Muscle layer of duodenum (tissue), 2 donors: ENCODE measurements at regions not wholly inside any gene's neighbourhood (a gene's known extent, or its start where the extent isn't known, plus 50 kb on each side); places are given as distances from the start of the nearest gene placed in this dataset.

ENCODE experiments used
- H3K27ac ChIP-seq: one replicate; pipeline ENCODE4 v1.7.0; 2013; ENCODE audit warnings: mild to moderate bottlenecking, low read length
- H3K27me3 ChIP-seq: one replicate; pipeline ENCODE4 v1.7.0; 2013; ENCODE audit warnings: low read depth, mild to moderate bottlenecking, control low read depth, low read length
- H3K36me3 ChIP-seq, 2 donors: one replicate each; pipeline ENCODE4 v1.7.0; 2013; ENCODE audit warnings: low read length in 2 of 2, control low read depth in 1 of 2, mild to moderate bottlenecking in 1 of 2; ENCODE audit not compliant: insufficient read depth in 2 of 2, control insufficient read depth in 1 of 2
- H3K4me1 ChIP-seq, 2 donors: one replicate each; pipeline ENCODE4 v1.7.0; 2013; ENCODE audit warnings: low read length in 2 of 2, mild to moderate bottlenecking in 2 of 2, control low read depth in 1 of 2, moderate library complexity in 1 of 2; ENCODE audit not compliant: insufficient read depth in 2 of 2, control insufficient read depth in 1 of 2
- H3K4me3 ChIP-seq, 2 donors: one replicate each; pipeline ENCODE4 v1.7.0; 2013; ENCODE audit warnings: low read length in 2 of 2, low read depth in 1 of 2, mild to moderate bottlenecking in 1 of 2
- H3K9me3 ChIP-seq, 2 donors: one replicate each; pipeline ENCODE4 v1.7.0; 2013; ENCODE audit warnings: low read length in 2 of 2, control low read depth in 1 of 2, mild to moderate bottlenecking in 1 of 2; ENCODE audit not compliant: control insufficient read depth in 1 of 2
- donor health status: healthy.

DNA sequence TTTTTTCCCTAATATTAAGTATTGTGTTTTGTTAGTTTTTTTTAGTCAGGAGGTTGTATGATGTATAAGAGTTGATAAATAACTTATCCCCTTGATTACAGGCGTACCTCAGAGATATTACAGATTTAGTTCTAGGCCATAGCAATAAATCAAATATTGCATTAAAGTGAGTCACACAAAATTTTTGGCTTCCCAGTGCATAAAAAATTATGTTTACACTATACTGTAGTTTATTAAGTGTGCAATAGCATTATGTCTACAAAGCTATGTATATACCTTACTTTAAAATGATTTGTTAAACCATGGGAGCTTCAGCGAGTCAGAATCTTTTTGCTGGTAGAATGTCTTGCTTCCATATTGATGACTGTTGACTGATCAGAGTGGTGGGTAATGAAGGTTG is 1180.6 kb upstream of the CDH18 start:
- Histone ChIP-seq H3K27me3 (no peaks in the 10 kb centered on the region), H3K4me3 (no peak overlapping the region), H3K36me3 (no peaks in the 10 kb centered on the region), H3K4me1 (no peaks in the 10 kb centered on the region), H3K9me3 (no peaks in the 10 kb centered on the region), H3K27ac (no peak overlapping the region)

DNA sequence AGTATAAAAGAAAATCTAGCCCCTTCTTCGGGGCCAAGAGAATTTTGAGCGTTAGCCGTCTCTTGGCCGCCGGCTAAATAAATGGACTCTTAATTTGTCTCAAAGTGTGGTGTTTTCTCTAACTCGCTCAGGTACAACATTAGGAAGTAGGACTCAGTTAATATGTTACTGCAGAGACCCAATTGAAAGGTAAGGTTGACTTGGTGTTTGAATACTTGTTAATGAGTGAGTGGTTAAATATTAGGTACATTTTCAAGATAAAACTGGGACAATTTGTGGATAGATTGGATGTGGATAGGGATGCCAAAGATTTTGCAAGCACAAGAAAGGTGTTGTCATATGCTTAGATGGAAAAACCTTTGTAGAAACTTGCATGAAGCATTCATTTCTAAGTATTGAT is 1177.3 kb upstream of the CDH18 start:
- Histone ChIP-seq H3K27me3 (no peaks in the 10 kb centered on the region), H3K27ac (no peak overlapping the region), H3K36me3 (no peaks in the 10 kb centered on the region), H3K4me3 (no peak overlapping the region), H3K4me1 (no peaks in the 10 kb centered on the region), H3K9me3 (no peaks in the 10 kb centered on the region)

- Histone ChIP-seq H3K4me3 (no peak overlapping the region), H3K36me3 (no peaks in the 10 kb centered on the region), H3K27me3 (no peaks in the 10 kb centered on the region), H3K4me1 (no peaks in the 10 kb centered on the region), H3K9me3 (no peaks in the 10 kb centered on the region), H3K27ac (no peak overlapping the region)
Measured at GRCh38 chr5:21164425-21164824, 1176.4 kb upstream of the CDH18 start.

GRCh38 chr5:21159510-21160059 is 1171.6 kb upstream of the CDH18 start:
- Histone ChIP-seq H3K36me3 (no peaks in the 10 kb centered on the region), H3K27ac (no peak overlapping the region), H3K9me3 (no peaks in the 10 kb centered on the region), H3K4me3 (no peak overlapping the region), H3K4me1 (no peaks in the 10 kb centered on the region), H3K27me3 (no peaks in the 10 kb centered on the region)

DNA sequence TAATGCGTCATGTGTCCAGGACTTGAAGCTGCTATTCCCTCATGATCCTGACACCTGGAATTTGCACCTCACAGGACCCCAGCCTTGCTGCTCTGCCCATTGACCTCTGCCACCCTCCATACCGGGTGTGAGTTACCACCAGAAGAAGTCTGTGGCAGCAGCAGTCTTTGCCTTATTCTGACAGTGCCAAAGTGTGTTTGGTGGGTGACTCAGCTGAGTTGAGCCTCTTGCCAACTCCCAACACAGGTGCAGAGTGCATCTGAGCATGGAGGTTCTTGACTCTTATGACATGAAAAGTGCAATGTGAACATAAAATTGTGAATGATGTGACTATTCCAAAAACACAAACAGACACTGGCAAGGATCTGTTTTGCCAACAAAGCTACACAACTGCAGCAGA is 1166.5 kb upstream of the CDH18 start:
- H3K4me1 ChIP-seq = no peaks in the 10 kb centered on the region
- no peak overlapping the region for H3K4me3 ChIP-seq
- H3K9me3 ChIP-seq = no peaks in the 10 kb centered on the region
- H3K27me3 ChIP-seq = no peaks in the 10 kb centered on the region
- H3K36me3 ChIP-seq = no peaks in the 10 kb centered on the region
- H3K27ac ChIP-seq = no peak overlapping the region

- no peak overlapping the region for H3K4me3 ChIP-seq
- no peaks in the 10 kb centered on the region for H3K27me3 ChIP-seq
- no peaks in the 10 kb centered on the region for H3K4me1 ChIP-seq
- no peak overlapping the region for H3K27ac ChIP-seq
- H3K9me3 ChIP-seq = no peaks in the 10 kb centered on the region
- H3K36me3 ChIP-seq = no peaks in the 10 kb centered on the region
Measured at GRCh38 chr5:21152611-21153010, 1164.6 kb upstream of the CDH18 start.

- H3K27ac ChIP-seq = no peak overlapping the region
Measured at GRCh38 chr5:21145376-21145775, 1157.4 kb upstream of the CDH18 start.

GRCh38 chr5:21143686-21144085 is 1155.7 kb upstream of the CDH18 start:
- no peaks in the 10 kb centered on the region for H3K9me3 ChIP-seq
- no peaks in the 10 kb centered on the region for H3K36me3 ChIP-seq
- H3K4me1 ChIP-seq = no peaks in the 10 kb centered on the region
- H3K27me3 ChIP-seq = no peaks in the 10 kb centered on the region
- no peak overlapping the region for H3K27ac ChIP-seq
- H3K4me3 ChIP-seq = no peak overlapping the region

More at GRCh38 chr5:21145376-21145775, 1157.4 kb upstream of the CDH18 start:
- Histone ChIP-seq H3K4me1 (no peaks in the 10 kb centered on the region), H3K27me3 (no peaks in the 10 kb centered on the region), H3K36me3 (no peaks in the 10 kb centered on the region), H3K4me3 (no peak overlapping the region), H3K9me3 (no peaks in the 10 kb centered on the region)

DNA sequence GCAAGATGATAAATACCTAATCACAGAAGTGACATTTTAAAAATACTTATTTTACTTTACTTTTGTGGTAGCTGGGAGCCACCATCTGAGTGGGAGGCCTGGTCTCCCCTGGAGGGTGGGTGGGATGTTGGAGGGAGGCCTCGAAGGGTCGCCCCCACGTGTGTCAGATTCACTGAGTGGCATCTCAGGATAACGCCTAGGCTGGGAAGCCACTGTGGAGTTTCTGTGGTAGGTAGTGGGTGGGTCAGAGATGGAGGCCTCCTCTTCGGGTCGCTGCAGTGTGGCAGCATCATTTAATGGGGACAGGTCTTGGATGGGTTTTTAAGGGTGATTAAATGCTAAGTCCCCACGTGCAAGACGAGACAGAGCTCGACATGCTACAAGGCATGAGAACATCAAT is 1154.8 kb upstream of the CDH18 start:
- H3K27ac ChIP-seq = no peak overlapping the region
- H3K4me3 ChIP-seq = no peak overlapping the region
- no peaks in the 10 kb centered on the region for H3K4me1 ChIP-seq
- no peaks in the 10 kb centered on the region for H3K27me3 ChIP-seq
- no peaks in the 10 kb centered on the region for H3K36me3 ChIP-seq
- H3K9me3 ChIP-seq = no peaks in the 10 kb centered on the region

- Histone ChIP-seq H3K4me1 (no peaks in the 10 kb centered on the region), H3K9me3 (no peaks in the 10 kb centered on the region), H3K36me3 (no peaks in the 10 kb centered on the region), H3K27me3 (no peaks in the 10 kb centered on the region), H3K4me3 (no peak overlapping the region), H3K27ac (no peak overlapping the region)
Measured at GRCh38 chr5:21140987-21141386, 1153.0 kb upstream of the CDH18 start.

- Histone ChIP-seq H3K9me3 (peaks cover 0 to 3% of the 10 kb centered on the region in 2 donors), H3K4me3 (no peak overlapping the region), H3K27me3 (no peaks in the 10 kb centered on the region), H3K27ac (no peak overlapping the region), H3K36me3 (no peaks in the 10 kb centered on the region), H3K4me1 (no peaks in the 10 kb centered on the region)
Measured at GRCh38 chr5:21126236-21126635, 1138.2 kb upstream of the CDH18 start.

- Histone ChIP-seq H3K36me3 (no peaks in the 10 kb centered on the region), H3K9me3 (peaks cover 0 to 3% of the 10 kb centered on the region in 2 donors), H3K4me1 (no peaks in the 10 kb centered on the region), H3K4me3 (no peak overlapping the region), H3K27ac (no peak overlapping the region), H3K27me3 (no peaks in the 10 kb centered on the region)
Measured at GRCh38 chr5:21125238-21125983, 1137.4 kb upstream of the CDH18 start.
